ENCODE measurements at regions not wholly inside any gene's neighbourhood (a gene's known extent, or its start where the extent isn't known, plus 50 kb on each side); places are given as distances from the start of the nearest gene placed in this dataset.

DNA sequence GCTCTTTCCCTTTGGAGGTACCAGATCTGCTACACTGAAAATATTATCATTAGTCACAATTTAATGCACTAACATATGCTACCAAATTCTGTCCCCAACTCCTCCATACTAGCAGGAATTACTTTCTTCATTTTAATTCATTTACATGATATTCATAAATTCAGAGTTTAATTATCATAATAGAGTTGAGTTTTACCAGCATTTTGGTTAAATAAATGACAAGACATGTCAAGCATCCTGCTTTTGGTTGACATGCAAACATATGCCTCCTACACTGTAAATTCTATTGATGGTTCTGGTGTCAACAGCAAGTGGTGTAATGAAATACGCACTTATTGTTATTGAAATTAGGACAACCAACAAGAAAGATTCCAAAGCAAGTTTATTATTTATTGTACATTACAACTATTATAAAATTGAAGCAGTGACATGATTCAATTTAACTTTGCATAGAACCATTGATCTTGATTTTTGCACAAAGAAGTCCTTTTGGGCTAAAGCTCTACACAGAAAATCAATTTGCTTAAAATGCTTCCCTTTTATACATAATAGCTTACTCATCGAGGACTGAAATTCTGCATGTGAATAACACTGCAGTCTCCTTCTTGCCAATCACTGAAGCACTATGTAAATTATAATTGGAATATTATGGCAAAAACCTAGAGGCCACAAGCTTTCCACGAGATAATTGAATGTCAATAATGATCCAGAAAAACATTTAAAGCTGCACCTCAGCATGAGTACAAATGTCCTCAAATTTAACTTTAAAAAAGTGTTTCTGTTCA, 728.6 kb upstream of the ADGRL2 start:
- DNase-seq (ENCODE audit: low spot score), result no peak

DNA sequence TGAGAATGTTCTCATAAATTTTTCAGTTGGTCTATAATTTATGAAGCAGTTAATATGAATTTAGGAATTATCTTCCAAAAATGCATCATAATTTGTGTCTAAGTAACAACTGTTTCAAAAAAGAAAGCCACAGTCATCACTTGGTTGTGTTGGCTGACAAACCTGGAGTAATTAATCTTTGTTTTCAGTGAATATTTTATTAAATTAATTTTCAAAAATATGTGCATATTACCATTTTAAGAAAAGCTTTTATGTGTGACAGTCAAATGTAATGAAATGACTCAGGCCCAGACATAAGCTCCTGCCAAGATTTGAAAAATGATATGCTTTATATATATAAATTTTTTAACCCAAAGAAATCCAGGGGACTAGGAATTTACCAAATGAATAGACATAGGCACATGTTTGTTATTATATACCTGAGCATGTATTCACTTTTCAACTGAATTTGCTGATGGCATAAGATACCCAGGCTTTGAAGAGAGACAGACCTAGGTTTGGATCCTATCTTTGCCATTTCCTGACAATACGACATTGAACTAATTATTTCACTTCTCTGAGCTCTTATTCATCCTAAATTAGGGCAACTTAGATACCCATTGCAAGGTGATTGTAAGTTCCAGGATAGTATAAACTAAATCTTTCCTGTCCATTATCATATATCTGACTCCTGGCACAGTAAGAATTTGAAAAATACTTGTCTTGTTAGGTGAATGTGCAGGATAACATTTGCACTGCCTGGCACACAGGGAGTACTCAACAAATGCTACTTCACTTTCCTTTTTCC, 729.5 kb upstream of the ADGRL2 start:
- no peak for DNase-seq (ENCODE audit: low spot score)

DNA sequence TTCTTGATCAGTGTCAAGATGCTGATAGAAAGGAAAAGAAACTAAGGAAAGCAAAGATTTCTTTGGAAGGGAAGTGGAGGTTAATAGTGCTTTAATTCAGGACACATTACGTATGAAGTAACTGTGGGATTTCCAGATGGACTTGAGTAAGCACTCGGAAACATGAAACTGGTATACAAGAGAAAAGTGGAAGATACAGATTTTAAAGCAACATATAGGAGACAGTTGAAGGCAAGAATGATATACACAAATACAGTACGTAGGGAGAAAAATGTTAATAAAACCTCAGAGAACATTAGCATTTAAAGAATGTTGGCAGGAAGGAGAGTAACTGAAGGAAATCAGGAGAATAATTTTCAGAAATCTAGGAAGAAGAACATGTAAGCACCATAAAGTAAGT, 730.9 kb upstream of the ADGRL2 start:
- DNase-seq (ENCODE audit: low spot score), result no peak

GRCh38 chr1:81068726-81069125, 732.0 kb upstream of the ADGRL2 start:
- no peak for DNase-seq (ENCODE audit: low spot score)

DNA sequence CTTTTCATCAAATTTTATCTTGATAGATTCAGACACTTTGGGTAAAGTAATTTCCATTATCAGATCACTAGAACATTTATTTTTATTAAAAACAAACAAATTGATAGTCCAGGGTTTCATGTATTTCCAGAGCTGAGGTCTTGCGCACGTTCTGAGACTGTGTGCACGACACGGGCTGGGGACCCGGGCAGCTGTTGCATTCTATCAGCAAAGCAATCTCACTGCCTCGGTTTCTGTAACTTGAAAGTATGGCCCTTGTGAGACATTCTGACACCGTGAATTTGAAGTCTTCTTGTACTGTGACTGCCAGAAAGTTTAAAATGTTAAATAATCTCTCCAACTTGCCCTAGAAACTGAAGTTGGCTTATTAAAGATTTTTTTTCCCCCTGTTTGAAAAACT, 746.9 kb upstream of the ADGRL2 start:
- DNase-seq (ENCODE audit: low spot score), result no peak

- DNase-seq (ENCODE audit: low spot score), result no peak
These were observed 748.6 kb upstream of the ADGRL2 start for GRCh38 chr1:81052162-81052561.

DNA sequence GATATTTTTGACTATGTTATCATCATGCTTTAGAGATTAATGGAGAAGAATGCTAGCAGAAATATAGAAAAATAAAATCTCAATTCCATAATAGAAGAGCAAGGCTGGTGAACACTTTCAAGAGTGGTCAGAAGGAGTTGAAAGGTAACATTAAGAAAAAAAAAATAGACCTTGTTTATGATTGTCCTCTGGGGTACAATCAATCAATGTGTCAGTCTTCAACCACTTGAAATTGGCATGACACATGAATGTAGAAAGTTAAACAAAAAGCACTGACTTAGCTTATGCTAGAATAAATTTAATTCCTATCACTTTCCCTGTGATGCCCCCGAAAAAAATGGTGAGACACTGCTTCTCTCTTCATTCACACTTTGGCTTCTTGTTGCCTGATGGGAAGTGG, 750.3 kb upstream of the ADGRL2 start:
- DNase-seq (ENCODE audit: low spot score), result no peak

DNA sequence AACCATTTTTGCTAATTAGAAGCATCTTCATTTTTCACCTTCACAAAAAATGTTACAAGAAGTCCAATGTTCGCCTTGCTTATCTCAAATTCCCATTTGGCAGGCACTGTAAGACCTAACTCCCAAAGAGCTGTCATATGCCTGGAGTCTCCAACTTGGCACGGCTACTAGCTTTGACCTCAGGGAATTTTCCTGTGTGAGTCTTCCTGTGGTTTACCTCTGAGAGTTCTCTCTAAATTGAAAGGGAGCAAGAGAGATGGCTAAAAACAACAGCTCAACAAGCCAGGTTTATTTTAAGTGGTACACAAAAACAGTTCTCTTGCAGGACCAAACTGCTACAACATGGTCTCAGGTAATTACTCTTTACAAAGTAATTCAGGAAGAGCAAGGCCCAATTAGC, 756.0 kb upstream of the ADGRL2 start:
- no peak for DNase-seq (ENCODE audit: low spot score)

- DNase-seq (ENCODE audit: low spot score), result no peak
These were observed 758.5 kb upstream of the ADGRL2 start for GRCh38 chr1:81042225-81042624.

- no peak for DNase-seq (ENCODE audit: low spot score)
These were observed 766.4 kb upstream of the ADGRL2 start for GRCh38 chr1:81034291-81034690.

- no peak for DNase-seq (ENCODE audit: low spot score)
These were observed 767.7 kb upstream of the ADGRL2 start for GRCh38 chr1:81032973-81033425.

- no peak for DNase-seq (ENCODE audit: low spot score)
These were observed 768.4 kb upstream of the ADGRL2 start for GRCh38 chr1:81032374-81032773.

- DNase-seq (ENCODE audit: low spot score), result no peak
These were observed 770.3 kb upstream of the ADGRL2 start for GRCh38 chr1:81030441-81030840.

GRCh38 chr1:81029266-81029665, 771.5 kb upstream of the ADGRL2 start:
- no peak for DNase-seq (ENCODE audit: low spot score)

- no peak for DNase-seq (ENCODE audit: low spot score)
These were observed 777.5 kb upstream of the ADGRL2 start for GRCh38 chr1:81023187-81023724.

DNA sequence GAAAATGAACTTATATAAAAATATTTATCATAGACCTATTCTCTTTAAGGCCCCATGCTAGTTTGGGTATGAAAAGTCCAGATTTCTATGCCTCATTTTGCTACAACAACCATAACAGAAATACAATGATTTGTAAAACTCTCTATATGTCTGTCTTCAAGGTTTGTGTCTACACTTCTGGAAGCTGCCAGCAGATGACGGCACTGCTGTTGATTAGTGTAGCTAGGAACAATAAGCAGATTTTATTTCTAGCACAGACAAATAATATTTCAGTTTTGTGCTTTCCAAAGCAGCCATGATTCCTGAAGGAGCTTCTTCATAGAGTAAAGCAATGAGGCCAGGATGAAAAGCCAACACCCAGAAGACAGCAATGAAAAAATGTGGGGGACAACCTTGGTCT, 779.6 kb upstream of the ADGRL2 start:
- no peak for DNase-seq (ENCODE audit: low spot score)

- no peak for DNase-seq (ENCODE audit: low spot score)
These were observed 780.2 kb upstream of the ADGRL2 start for GRCh38 chr1:81020506-81020905.

- DNase-seq (ENCODE audit: low spot score), result no peak
These were observed 790.6 kb upstream of the ADGRL2 start for GRCh38 chr1:81010126-81010525.

GRCh38 chr1:81008293-81008692, 792.4 kb upstream of the ADGRL2 start:
- DNase-seq (ENCODE audit: low spot score), result no peak

GRCh38 chr1:81007024-81007423, 793.7 kb upstream of the ADGRL2 start:
- DNase-seq (ENCODE audit: low spot score), result no peak

DNA sequence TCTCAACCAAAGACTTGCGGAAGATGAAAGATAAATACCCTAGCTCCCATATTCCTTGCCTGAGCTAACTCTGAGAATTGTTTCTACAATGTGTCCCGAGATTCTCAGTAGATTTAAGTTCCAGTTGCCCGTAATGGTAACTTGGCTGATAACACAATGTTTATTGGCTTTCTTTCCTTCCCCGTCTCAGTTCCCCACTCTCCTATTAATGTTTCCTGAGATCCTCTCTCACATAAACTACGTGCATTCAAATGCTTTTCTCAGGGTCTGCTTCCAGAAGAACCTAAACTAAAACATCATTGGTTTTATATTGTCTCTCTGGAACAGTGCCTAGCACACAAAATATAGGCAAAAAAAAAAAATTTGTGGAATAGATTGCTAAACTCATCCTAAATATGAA, 794.2 kb upstream of the ADGRL2 start:
- DNase-seq (ENCODE audit: low spot score), result no peak

DNA sequence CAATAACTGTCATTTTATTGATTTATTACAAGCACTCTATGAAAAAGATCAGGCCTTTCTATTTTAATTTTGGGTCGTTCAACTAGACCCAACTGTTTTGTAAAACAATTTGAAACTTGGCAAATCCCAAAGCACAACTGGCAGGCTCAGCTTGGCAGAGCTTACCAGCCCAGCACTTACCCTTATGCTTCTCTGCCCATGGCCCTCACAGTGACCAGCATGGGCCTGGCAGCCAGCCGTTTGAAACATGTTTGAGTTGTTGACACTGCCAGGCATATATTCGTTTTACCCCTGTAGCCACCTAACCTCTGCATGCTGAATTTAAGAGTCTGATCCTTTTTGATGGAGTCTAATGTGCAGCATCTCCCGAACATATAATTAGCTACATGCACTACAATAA, 796.7 kb upstream of the ADGRL2 start:
- DNase-seq (ENCODE audit: low spot score), result no peak

DNA sequence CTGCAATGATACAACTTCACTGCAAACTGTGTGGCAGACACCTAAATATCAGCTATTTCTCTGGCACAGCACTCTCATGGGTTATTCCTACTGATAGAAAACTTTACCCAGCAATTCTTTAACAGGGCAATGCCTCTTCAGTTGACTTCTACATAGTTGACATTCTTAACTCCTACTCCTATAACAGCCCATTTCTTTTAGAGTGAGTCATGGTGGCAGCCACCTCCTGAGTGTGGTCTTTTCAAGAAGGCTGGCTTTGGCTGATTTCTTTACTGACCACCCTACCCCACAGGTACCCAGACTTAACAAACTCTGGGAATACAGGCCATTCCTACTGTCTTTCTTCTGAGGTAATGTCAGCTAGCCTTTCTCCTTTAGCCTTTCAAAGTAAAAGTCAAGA, 805.8 kb upstream of the ADGRL2 start:
- no peak for DNase-seq (ENCODE audit: low spot score)
